Trophoblast cell (in vitro differentiated cells and primary cell): ENCODE measurements at regions not wholly inside any gene's neighbourhood (a gene's known extent, or its start where the extent isn't known, plus 50 kb on each side); places are given as distances from the start of the nearest gene placed in this dataset.
"Not testable (repeated sequence)": the region's sequence is repeated elsewhere in the genome, so short reads cannot be mapped to it uniquely, and the experiment has no call there.

Experiments used
- DNase-seq, 2 donors: peaks; one replicate each; pipeline ENCODE4 v3.0.0-alpha.2; 2016
- H2AFZ ChIP-seq: 2 replicates; pipeline ENCODE4 v1.6.1; 2013; ENCODE audit warnings: low read length, moderate library complexity, mild to moderate bottlenecking; ENCODE audit not compliant: insufficient read depth, poor library complexity
- H2AK5ac ChIP-seq: 2 replicates; pipeline ENCODE4 v1.6.1; 2013; ENCODE audit warnings: mild to moderate bottlenecking, low read length
- H2BK120ac ChIP-seq: 2 replicates; pipeline ENCODE4 v1.6.1; 2013; ENCODE audit warnings: low read length, mild to moderate bottlenecking, moderate library complexity; ENCODE audit not compliant: insufficient read depth, poor library complexity
- H2BK12ac ChIP-seq: 2 replicates; pipeline ENCODE4 v1.6.1; 2013; ENCODE audit warnings: mild to moderate bottlenecking, low read length, moderate library complexity
- H2BK5ac ChIP-seq: 2 replicates; pipeline ENCODE4 v1.6.1; 2013; ENCODE audit warnings: low read length, low read depth, moderate library complexity, mild to moderate bottlenecking; ENCODE audit not compliant: poor library complexity
- H3K14ac ChIP-seq: 2 replicates; pipeline ENCODE4 v1.6.1; 2013; ENCODE audit warnings: mild to moderate bottlenecking, low read length
- H3K18ac ChIP-seq: 2 replicates; pipeline ENCODE4 v1.6.1; 2013; ENCODE audit warnings: mild to moderate bottlenecking, low read length
- H3K23ac ChIP-seq: 2 replicates; pipeline ENCODE4 v1.6.1; 2013; ENCODE audit warnings: low read length
- H3K27ac ChIP-seq: 2 replicates; pipeline ENCODE4 v1.5.1; 2013; ENCODE audit warnings: low read depth, mild to moderate bottlenecking, inconsistent platforms, low read length, moderate library complexity
- H3K27me3 ChIP-seq: 2 replicates; pipeline ENCODE4 v1.6.1; 2013; ENCODE audit warnings: inconsistent platforms, mild to moderate bottlenecking, low read length, moderate library complexity; ENCODE audit not compliant: insufficient read depth
- H3K36me3 ChIP-seq, 2 experiments: 1 replicate in 1 of 2; 2 replicates in 1 of 2; pipeline ENCODE4 v1.6.1; 2013; ENCODE audit warnings: low read length in 2 of 2, mild to moderate bottlenecking in 2 of 2, moderate library complexity in 1 of 2; ENCODE audit not compliant: insufficient read depth in 2 of 2, control insufficient read depth in 1 of 2
- H3K4ac ChIP-seq: 2 replicates; pipeline ENCODE4 v1.6.1; 2013; ENCODE audit warnings: low read depth, mild to moderate bottlenecking, low read length, moderate library complexity
- H3K4me1 ChIP-seq, 2 experiments: 1 replicate in 1 of 2; 2 replicates in 1 of 2; pipeline ENCODE4 v1.6.1; 2013; ENCODE audit warnings: low read length in 2 of 2, mild to moderate bottlenecking in 2 of 2, moderate library complexity in 1 of 2; ENCODE audit not compliant: insufficient read depth in 2 of 2, control insufficient read depth in 1 of 2
- H3K4me2 ChIP-seq: 2 replicates; pipeline ENCODE4 v1.6.1; 2013; ENCODE audit warnings: inconsistent platforms, mild to moderate bottlenecking, low read length, moderate library complexity
- H3K4me3 ChIP-seq: 2 replicates; pipeline ENCODE4 v1.5.1; 2013; ENCODE audit warnings: mild to moderate bottlenecking, low read depth, low read length, inconsistent platforms
- H3K79me1 ChIP-seq: one replicate; pipeline ENCODE4 v1.6.1; 2013; ENCODE audit warnings: low read length
- H3K79me2 ChIP-seq: 2 replicates; pipeline ENCODE4 v1.6.1; 2013; ENCODE audit warnings: low read length, mild to moderate bottlenecking; ENCODE audit not compliant: control insufficient read depth, insufficient read depth, poor library complexity
- H3K9ac ChIP-seq: 2 replicates; pipeline ENCODE4 v1.6.1; 2013; ENCODE audit warnings: mild to moderate bottlenecking, low read length
- H3K9me3 ChIP-seq: 2 replicates; pipeline ENCODE4 v1.6.1; 2013; ENCODE audit warnings: low read depth, mild to moderate bottlenecking, control low read depth, inconsistent platforms, low read length; ENCODE audit not compliant: insufficient read depth
- H4K12ac ChIP-seq: 2 replicates; pipeline ENCODE4 v1.6.1; 2013; ENCODE audit warnings: low read depth, mild to moderate bottlenecking, low read length, moderate library complexity
- H4K8ac ChIP-seq: 2 replicates; pipeline ENCODE4 v1.6.1; 2013; ENCODE audit warnings: low read depth, mild to moderate bottlenecking, low read length, moderate library complexity
- H4K91ac ChIP-seq: one replicate; pipeline ENCODE4 v1.6.1; 2013; ENCODE audit warnings: low read depth, mild to moderate bottlenecking, low read length, moderate library complexity
- WGBS: extraction: QIAGEN DNeasy Blood & Tissue Kit; methylation state at CpG from one replicate; pipeline ENCODE4 v1.1.7; 2013; ENCODE audit warnings: missing lambda C conversion rate; ENCODE audit not compliant: insufficient read length, insufficient coverage; ENCODE audit errors: extremely low coverage; 5-methylcytosine and 5-hydroxymethylcytosine counted together

GRCh38 chr1:24268555-24268954, 50.6 kb upstream of the GRHL3 start:
- WGBS = no CpG with 5 or more reads among the region's 1 CpG
- not testable (repeated sequence) for H2AK5ac ChIP-seq, H3K14ac ChIP-seq, H4K91ac ChIP-seq, H2AFZ ChIP-seq, H4K8ac ChIP-seq, H3K79me1 ChIP-seq, DNase-seq, H3K18ac ChIP-seq, H3K23ac ChIP-seq, H3K79me2 ChIP-seq, H3K4me3 ChIP-seq, H3K9ac ChIP-seq, H3K4me2 ChIP-seq, H3K27me3 ChIP-seq, H4K12ac ChIP-seq, H2BK12ac ChIP-seq, H3K36me3 ChIP-seq, H2BK5ac ChIP-seq, H3K9me3 ChIP-seq, H2BK120ac ChIP-seq, H3K27ac ChIP-seq, H3K4ac ChIP-seq
- peaks cover 6 to 16% of the 10 kb centered on the region in 2 experiments for H3K4me1 ChIP-seq

- Histone ChIP-seq H3K79me1 (peaks cover 2% of the 10 kb centered on the region), H2AFZ (no peak overlapping the region), H4K8ac (peak overlapping the region; percentile 11), H2BK5ac (peak overlapping the region; percentile 39), H3K27ac (no peak overlapping the region), H3K4me2 (no peak overlapping the region), H3K4me3 (no peak overlapping the region), H3K18ac (no peak overlapping the region), H3K36me3 (no peaks in the 10 kb centered on the region), H3K23ac (no peak overlapping the region), H3K4ac (no peak overlapping the region), H3K4me1 (peaks cover 6 to 16% of the 10 kb centered on the region in 2 experiments), H2BK12ac (no peak overlapping the region), H3K27me3 (no peaks in the 10 kb centered on the region), H4K12ac (no peak overlapping the region), H3K9me3 (no peaks in the 10 kb centered on the region), H3K14ac (no peak overlapping the region), H2BK120ac (peak overlapping the region; percentile 57), H2AK5ac (no peak overlapping the region), H3K9ac (no peak overlapping the region), H3K79me2 (no peaks in the 10 kb centered on the region), H4K91ac (peak overlapping the region; percentile 70)
- no CpG with 5 or more reads among the region's 3 CpGs for WGBS
- no peak for DNase-seq
Observed at GRCh38 chr1:24266998-24267397, 52.2 kb upstream of the GRHL3 start.

- no peak overlapping the region for H4K8ac ChIP-seq
- no CpG with 5 or more reads among the region's 9 CpGs for WGBS
- H3K4me3 ChIP-seq = no peak overlapping the region
Observed at GRCh38 chr1:24266398-24266941, 52.7 kb upstream of the GRHL3 start.

GRCh38 chr1:24263746-24264145, 55.4 kb upstream of the GRHL3 start:
- Histone ChIP-seq H3K79me2 (no peaks in the 10 kb centered on the region), H3K4me2 (no peak overlapping the region), H3K79me1 (peaks cover 2% of the 10 kb centered on the region), H3K18ac (no peak overlapping the region), H2BK12ac (no peak overlapping the region), H2BK120ac (no peak overlapping the region), H3K4me1 (peaks cover 6 to 16% of the 10 kb centered on the region in 2 experiments), H4K12ac (no peak overlapping the region), H3K27me3 (no peaks in the 10 kb centered on the region), H2AFZ (no peak overlapping the region), H3K14ac (no peak overlapping the region), H3K4ac (no peak overlapping the region), H3K36me3 (no peaks in the 10 kb centered on the region), H3K4me3 (no peak overlapping the region), H2BK5ac (no peak overlapping the region), H4K91ac (no peak overlapping the region), H2AK5ac (no peak overlapping the region), H3K9ac (no peak overlapping the region), H3K9me3 (no peaks in the 10 kb centered on the region), H3K23ac (no peak overlapping the region), H3K27ac (no peak overlapping the region), H4K8ac (no peak overlapping the region)
- peak; percentile 63 to 93 for DNase-seq
- no CpG with 5 or more reads among the region's 1 CpG for WGBS

More at GRCh38 chr1:24266398-24266941, 52.7 kb upstream of the GRHL3 start:
- Histone ChIP-seq H2BK120ac (no peak overlapping the region), H4K12ac (no peak overlapping the region), H3K79me2 (no peaks in the 10 kb centered on the region), H2AK5ac (no peak overlapping the region), H3K14ac (no peak overlapping the region), H3K4ac (no peak overlapping the region), H4K91ac (no peak overlapping the region), H3K4me2 (no peak overlapping the region), H3K79me1 (peaks cover 2% of the 10 kb centered on the region), H2BK12ac (no peak overlapping the region), H3K36me3 (no peaks in the 10 kb centered on the region), H3K9ac (no peak overlapping the region), H3K9me3 (no peaks in the 10 kb centered on the region), H3K23ac (no peak overlapping the region), H3K27me3 (no peaks in the 10 kb centered on the region), H3K4me1 (peaks cover 6 to 16% of the 10 kb centered on the region in 2 experiments), H3K27ac (peak overlapping the region; percentile 36), H3K18ac (no peak overlapping the region), H2BK5ac (no peak overlapping the region), H2AFZ (no peak overlapping the region)
- DNase-seq = peak; percentile 98
